ENCODE measurements at regions not wholly inside any gene's neighbourhood (a gene's known extent, or its start where the extent isn't known, plus 50 kb on each side); places are given as distances from the start of the nearest gene placed in this dataset.

DNA sequence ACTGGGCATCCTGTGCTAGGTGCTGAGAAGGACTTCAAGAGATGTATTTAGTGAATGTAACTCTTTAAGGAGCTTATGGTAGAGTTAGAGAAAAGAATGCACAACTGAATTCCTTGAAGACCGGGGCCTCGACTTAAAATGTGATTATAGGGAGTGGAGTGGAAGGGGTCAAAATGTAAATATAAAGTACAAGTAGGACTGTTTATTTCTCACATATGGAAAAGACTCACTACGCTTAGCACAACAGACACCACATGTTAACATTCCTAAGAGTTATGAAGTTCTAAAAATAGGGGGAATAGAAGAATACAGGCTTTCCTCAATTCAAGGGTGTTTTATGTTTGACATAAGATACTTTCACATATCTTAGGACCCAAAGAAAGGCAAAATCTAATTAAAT, 117.8 kb upstream of the OSMR start:
- CTCF ChIA-PET = interaction anchor here (0.6 kb wide), 1 partner anchor 71 kb away, joined by 3 read pairs; no protein-coding TSS in a partner anchor
- POLR2A ChIA-PET = no interaction called here
- H3K4me3 ChIP-seq (ENCODE audit: low read depth, low read length) = no peak overlapping the region
- TF ChIP-seq, protein P1, sequence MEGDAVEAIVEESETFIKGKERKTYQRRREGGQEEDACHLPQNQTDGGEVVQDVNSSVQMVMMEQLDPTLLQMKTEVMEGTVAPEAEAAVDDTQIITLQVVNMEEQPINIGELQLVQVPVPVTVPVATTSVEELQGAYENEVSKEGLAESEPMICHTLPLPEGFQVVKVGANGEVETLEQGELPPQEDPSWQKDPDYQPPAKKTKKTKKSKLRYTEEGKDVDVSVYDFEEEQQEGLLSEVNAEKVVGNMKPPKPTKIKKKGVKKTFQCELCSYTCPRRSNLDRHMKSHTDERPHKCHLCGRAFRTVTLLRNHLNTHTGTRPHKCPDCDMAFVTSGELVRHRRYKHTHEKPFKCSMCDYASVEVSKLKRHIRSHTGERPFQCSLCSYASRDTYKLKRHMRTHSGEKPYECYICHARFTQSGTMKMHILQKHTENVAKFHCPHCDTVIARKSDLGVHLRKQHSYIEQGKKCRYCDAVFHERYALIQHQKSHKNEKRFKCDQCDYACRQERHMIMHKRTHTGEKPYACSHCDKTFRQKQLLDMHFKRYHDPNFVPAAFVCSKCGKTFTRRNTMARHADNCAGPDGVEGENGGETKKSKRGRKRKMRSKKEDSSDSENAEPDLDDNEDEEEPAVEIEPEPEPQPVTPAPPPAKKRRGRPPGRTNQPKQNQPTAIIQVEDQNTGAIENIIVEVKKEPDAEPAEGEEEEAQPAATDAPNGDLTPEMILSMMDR (IDR thresholded peaks at IDR 0.05; ENCODE audit: insufficient read depth, low read length, missing control alignments) = no peak
- DNase-seq (ENCODE audit: low read depth, low spot score) = no peak

DNA sequence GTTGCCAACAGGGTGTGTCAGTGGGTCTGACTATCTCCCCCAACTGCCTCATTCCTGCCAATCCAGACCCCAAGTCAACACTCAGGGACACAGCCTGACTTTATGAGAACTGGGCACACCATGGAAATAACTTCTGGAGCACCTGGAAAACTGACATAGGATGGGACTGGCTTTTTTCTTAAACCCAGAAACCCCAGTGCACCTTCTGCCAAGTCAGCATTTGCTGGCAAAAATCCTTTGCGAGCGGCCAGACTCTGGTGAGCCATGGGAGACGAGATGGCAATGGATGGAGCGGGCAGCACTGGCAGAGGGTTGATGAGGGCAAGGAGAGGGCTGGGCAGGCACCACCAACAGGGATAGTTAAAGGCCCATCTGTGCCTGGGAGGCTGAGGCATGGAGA, 114.4 kb upstream of the OSMR start:
- no peak overlapping the region for H3K4me3 ChIP-seq (ENCODE audit: low read depth, low read length)
- ChIA-PET POLR2A (no interaction called here), CTCF (no interaction called here)
- TF ChIP-seq, protein P1 (IDR thresholded peaks at IDR 0.05; ENCODE audit: insufficient read depth, low read length, missing control alignments) = no peak
- DNase-seq (ENCODE audit: low read depth, low spot score) = no peak

DNA sequence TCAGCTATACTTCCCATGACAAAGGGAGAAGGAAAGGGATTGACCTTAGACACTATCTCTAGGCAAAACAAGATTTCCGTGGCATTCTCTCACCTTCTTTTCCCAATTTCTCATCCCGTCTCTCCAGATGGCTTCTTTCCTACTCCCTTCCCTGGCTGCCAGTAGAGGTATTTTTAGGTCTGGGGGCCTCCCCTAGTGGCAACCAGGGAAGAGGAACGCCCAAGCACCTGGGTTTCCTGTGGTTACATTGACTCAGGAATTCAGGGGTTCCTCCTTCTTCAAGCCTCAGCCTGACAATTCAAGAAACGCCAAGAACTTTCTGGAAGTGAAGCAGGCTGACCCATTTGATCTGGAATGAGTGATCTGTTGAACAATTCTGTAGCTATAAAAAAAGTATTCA, 111.5 kb upstream of the OSMR start:
- no peak overlapping the region for H3K4me3 ChIP-seq (ENCODE audit: low read depth, low read length)
- ChIA-PET POLR2A (no interaction called here), CTCF (no interaction called here)
- TF ChIP-seq, protein P1 (IDR thresholded peaks at IDR 0.05; ENCODE audit: insufficient read depth, low read length, missing control alignments) = no peak
- no peak for DNase-seq (ENCODE audit: low read depth, low spot score)

DNA sequence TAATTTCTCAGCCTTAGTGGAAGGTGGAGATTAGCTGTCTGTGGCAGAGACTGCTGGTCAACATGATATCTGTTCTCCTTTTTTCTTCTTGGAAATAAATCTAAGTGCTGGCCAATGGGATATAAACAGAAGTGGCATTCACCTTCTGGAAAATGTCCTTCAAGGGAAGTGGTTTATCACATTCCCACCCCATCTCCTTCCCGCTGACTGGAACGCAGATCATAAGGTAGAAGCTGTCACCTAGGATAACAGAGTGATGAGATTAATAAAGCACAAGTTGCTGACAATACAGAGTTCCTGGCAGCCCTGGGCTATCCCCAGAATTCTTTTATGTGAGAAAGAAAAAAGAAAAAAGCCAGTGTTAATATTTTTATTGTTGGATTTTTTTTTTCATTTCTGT, 109.7 kb upstream of the OSMR start:
- ChIA-PET POLR2A (interaction anchor here (0.6 kb wide), 1 partner anchor 57 kb away, joined by 3 read pairs; no protein-coding TSS in a partner anchor), CTCF (no interaction called here)
- H3K4me3 ChIP-seq (ENCODE audit: low read depth, low read length) = no peak overlapping the region
- no peak for DNase-seq (ENCODE audit: low read depth, low spot score)
- TF ChIP-seq, protein P1 (IDR thresholded peaks at IDR 0.05; ENCODE audit: insufficient read depth, low read length, missing control alignments) = no peak

DNA sequence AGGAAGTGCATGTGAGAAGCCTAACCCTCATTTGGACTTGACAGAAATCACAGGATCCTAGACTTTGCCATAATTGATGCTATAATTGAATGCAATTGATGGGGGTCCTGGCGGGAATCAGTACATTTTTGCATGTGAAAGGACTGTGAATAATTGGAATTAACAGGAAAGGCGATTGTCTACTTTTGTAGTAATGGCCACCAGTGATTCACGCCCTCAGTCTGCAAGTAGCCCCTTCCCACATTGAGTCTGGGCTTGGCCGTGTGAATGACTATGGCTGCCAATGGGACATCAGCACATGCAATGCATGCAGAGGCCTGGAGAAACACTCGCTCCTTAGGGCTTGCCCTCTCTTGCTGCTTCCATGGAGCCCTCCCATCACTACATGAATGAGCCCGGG, 107.8 kb upstream of the OSMR start:
- ChIA-PET CTCF (no interaction called here), POLR2A (no interaction called here)
- DNase-seq (ENCODE audit: low read depth, low spot score) = no peak

DNA sequence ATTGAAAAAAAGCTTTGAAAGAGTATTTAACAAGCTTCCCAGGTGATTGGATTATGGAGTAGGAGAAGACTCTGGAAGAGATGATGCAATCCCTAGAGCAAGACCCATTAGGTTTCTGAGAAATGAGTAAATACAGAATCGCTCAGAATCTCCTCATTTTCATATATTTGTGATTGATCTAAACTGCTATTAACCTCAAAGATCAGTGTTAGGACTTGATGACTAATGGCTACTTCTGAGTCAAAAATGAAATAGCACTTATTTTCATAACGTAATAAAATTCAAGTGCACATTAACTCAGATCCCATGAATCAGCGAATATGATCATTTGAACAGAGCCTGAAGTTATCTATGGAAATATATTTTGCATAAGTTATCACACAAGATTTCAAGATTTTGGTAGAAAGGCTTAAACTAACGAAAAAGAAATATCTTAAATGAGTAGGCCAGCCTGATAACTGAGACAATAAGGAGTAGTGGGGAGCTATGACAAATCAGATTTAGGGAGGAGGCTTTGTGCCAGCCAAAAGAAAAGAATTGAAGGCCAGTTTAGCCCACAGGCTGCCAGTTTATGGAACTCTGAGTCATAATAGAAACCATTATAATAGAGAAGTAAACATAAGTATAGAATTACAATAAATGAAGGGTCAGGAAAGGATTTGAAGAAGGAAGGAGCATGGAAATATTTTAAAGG, 106.7 kb upstream of the OSMR start:
- TF ChIP-seq, protein P1 (IDR thresholded peaks at IDR 0.05; ENCODE audit: insufficient read depth, low read length, missing control alignments) = no peak
- no peak overlapping the region for H3K4me3 ChIP-seq (ENCODE audit: low read depth, low read length)
- ChIA-PET CTCF (interaction anchor here (1.4 kb wide), 1 partner anchor 319 kb away, joined by 3 read pairs; no protein-coding TSS in a partner anchor), POLR2A (no interaction called here)
- DNase-seq (ENCODE audit: low read depth, low spot score) = no peak

More for the DNA sequence above, 107.8 kb upstream of the OSMR start:
- TF ChIP-seq, protein P1 (IDR thresholded peaks at IDR 0.05; ENCODE audit: insufficient read depth, low read length, missing control alignments) = no peak
- no peak overlapping the region for H3K4me3 ChIP-seq (ENCODE audit: low read depth, low read length)
